ENCODE measurements at regions not wholly inside any gene's neighbourhood (a gene's known extent, or its start where the extent isn't known, plus 50 kb on each side); places are given as distances from the start of the nearest gene placed in this dataset.

DNA sequence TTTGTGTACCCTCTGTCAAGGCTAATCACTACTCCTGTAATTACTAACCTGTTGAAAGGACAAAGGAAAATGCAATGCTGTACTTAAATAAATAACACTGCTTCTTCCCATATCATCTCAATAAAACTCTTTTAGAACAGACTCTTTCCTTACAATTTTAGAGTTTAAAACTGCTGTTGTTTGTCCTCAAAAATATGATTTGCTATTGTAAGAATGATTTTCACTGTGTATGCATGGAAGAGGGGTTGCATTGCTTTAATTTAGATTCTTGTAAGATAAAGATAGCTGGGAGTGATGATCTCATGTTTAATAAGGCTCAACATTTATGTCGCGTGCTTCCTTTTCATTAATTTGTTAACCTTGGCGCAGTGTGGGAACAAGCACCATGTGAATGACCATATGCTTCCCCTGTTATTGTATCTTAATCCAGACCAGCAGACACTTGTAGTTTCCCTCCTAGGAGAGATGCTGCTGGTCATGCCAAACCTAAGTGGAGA lies 89.8 kb upstream of the ATXN1 start:
- no peak for DNase-seq (ENCODE audit: low spot score)

DNA sequence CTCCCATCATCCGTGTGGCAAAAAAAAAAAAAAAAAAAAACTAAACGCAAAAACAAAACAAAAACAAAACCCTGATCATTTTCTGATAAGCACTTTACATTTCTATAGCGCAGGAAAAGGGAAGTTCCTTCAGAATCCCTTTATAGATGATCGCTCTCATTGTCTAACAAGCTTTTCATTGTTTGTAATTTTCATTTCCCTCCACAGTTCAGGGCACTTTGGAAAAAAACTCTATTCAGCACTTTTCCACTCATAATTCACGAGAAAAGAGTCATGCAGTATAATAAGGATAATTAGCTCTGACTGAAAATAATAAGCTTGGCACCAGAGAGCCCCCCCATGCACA lies 89.4 kb upstream of the ATXN1 start:
- no peak for DNase-seq (ENCODE audit: low spot score)

GRCh38 chr6:16849988-16850680 lies 88.9 kb upstream of the ATXN1 start:
- DNase-seq (ENCODE audit: low spot score): no peak

DNA sequence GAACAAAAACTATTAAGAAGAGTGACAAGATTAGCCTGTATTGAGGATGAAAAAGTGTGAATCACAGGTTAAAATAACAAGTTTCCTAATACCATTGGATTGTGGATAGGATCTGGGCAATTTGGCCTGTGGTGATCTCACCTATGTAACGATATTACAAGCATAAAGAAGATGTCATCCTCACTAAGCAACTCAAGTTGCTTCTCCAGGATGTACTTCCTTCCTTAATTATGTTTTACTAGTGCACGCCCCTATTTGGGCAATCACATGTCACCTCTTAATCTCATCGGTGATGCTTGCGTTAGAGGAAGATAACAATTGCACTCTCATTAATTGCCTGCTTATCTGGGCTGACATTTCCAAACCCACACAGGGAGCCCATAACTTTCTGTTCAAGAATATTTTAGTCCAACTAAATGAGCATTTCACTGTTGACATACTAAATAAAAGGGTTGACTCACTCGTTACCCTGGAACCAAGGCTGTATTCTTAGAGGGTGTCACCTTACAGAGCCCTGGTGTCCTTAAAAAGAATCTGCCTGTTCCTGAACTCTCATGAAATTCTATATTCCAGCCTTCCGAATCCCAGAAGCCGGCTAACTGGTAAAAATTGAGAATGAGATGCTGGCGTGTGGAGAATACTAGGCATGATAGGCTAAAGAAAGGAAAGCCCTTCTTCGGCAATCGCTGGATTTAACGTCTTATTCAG lies 88.2 kb upstream of the ATXN1 start:
- DNase-seq (ENCODE audit: low spot score): no peak

GRCh38 chr6:16846399-16846778 lies 85.1 kb upstream of the ATXN1 start:
- no peak for DNase-seq (ENCODE audit: low spot score)

DNA sequence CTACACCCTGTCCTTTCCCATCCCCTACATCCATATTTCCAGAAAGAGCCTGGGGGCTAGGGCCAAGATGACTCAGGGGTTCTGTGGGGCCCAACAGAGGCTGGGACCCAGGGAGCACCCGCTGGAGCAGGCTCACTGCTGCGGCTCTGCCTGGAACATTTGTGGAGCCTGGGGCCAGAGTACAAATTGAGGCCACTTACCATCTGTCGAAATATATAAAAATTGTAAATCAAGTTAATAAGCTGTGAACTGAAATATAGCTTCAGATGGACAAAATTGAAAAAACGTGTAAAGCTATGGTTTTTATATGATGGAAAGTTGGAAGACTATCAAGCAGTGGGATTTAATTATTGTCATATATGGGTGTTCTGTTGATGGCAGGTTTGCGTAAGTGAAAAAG lies 82.9 kb upstream of the ATXN1 start:
- no peak for DNase-seq (ENCODE audit: low spot score)

- DNase-seq (ENCODE audit: low spot score): no peak
These were observed 81.4 kb upstream of the ATXN1 start for GRCh38 chr6:16842676-16843075.

DNA sequence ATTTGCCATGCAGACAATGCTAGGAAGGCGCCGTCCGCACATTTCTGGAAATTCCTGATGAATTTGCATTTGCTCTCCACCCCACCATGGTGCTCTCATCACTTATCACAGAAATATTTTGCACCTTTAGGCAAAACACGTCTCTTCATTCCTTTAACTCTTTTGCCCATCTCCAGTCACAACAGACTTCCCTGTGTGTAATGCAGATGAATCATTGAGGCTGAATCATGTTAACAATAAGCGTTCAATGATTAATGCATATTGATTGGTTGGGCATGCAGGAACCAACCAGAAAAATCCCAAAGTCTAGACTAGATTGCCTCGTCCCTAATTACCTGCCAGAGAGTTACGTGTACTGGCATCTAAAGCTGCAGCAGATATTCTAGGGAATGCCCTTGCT lies 80.0 kb upstream of the ATXN1 start:
- no peak for DNase-seq (ENCODE audit: low spot score)

- no peak for DNase-seq (ENCODE audit: low spot score)
These were observed 79.5 kb upstream of the ATXN1 start for GRCh38 chr6:16840725-16841124.

DNA sequence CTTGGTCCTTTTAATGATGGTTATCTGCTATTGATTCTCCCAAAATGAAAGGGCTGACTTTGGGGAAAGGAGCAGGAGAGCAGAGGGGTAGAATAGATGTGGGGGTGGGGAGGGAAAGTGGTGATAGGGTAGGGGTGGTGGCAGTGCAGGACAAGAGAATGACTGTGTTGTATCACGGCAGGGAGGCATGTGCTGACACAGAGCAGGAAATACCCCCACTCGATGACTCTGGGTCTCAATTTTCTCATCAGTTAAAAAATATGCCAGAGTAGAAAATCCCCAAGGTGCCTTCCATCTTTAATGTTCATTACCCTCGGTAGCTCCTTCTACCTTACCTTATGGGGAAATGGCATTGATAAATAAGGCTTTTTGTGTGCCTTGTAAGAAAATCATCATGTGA lies 79.0 kb upstream of the ATXN1 start:
- no peak for DNase-seq (ENCODE audit: low spot score)

DNA sequence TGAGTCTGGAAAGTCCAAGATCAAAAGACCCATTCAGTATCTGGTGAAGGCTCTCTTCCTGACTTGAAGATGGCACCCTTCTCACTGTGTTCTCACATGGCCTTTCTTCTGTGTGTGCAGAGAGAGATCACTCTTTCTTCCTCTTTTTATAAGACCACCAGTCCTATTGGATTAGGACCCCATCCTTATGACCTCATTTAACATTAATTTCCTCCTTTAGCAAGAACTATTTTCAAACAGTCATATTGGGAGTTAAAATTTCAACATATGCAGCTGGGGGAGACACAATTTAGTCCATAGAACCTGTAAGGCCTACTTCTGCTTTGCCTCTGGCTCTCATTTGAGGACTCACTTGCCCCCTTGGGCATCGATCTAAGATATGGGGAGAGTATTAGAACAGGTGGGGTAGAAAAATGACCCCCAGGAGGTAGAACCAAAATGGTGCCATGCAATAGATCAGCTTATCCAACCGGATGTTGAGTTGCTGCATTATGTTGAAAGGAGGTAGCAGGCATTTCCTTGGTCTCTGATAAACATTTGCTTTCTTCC lies 78.4 kb upstream of the ATXN1 start:
- DNase-seq (ENCODE audit: low spot score): no peak

- no peak for DNase-seq (ENCODE audit: low spot score)
These were observed 76.1 kb upstream of the ATXN1 start for GRCh38 chr6:16837217-16837972.

- DNase-seq (ENCODE audit: low spot score): no peak
These were observed 75.1 kb upstream of the ATXN1 start for GRCh38 chr6:16836144-16836981.

DNA sequence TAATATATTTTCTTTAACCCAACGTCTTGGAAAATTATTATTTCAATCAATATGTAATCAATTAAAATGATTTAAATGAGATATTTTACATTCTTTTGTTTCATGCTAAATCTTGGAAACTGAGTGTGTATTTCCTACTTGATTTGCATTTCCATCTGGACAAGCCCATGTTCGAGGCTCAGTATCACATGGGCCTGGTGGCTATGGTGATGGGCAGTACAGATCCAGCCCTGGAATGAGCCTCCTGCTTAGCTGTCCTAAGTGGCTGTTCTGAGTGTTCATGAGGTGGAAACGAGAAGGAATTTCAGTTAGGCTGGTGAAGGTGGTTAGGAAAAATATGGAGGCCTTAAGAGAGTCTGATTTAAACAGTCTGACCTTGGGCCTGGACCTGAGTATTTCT lies 73.0 kb upstream of the ATXN1 start:
- no peak for DNase-seq (ENCODE audit: low spot score)

GRCh38 chr6:16832721-16833120 lies 71.5 kb upstream of the ATXN1 start:
- DNase-seq (ENCODE audit: low spot score): no peak

GRCh38 chr6:16832043-16832567 lies 70.8 kb upstream of the ATXN1 start:
- DNase-seq (ENCODE audit: low spot score): no peak

DNA sequence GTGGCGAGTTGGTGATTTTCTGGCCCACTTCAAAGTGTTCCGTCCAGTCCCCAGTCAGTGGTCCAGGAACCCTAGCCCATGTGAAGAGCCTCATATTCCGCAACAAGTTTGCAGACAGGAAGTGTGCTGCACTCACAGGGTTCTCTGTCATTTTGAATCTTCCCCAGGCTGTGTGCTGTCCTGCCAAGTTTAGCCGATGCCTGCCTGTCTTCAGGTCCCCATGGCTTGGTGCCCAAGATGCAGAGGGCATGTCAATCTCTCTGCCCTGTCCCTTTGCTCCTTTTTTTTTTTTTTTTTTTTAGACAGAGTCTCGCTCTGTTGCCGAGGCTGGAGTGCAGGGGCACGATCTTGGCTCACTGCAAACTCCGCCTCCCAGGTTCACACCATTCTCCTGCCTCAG lies 69.9 kb upstream of the ATXN1 start:
- no peak for DNase-seq (ENCODE audit: low spot score)

DNA sequence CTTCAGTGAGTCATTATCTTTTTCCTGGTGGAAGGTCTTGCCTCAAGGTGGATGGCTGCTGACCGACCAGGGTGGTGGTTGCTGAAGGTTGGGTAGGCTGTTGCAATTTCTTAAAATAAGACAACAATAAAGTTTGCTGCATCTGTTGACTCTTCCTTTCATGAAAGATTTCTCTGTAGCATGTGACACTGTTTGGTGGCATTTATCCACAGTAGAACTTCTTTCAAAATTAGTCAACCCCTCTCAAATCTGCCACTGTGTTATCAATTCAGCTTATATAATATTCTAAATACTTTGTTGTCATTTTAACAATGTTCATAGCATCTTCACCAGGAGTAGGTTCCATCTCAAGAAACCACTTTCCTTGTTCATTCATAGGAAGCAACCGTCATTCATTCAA lies 66.8 kb upstream of the ATXN1 start:
- DNase-seq (ENCODE audit: low spot score): no peak

DNA sequence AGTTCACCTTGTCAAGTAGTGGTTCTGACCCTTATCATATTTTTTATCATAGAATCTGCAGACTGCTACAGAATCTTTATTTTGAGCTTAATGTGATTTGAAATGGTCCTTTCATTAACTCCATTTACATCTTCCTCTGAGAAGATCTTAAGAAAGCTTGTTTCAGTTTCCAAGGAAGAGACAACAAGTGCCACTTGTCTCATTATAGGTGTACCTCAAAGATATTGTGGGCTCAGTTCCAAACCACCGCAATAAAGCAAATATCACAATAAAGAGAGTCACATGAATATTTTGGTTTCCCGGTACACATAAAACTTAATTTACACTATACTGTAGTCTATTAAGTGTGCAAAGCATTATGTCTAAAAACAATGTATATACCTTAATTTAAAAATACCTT lies 66.4 kb upstream of the ATXN1 start:
- DNase-seq (ENCODE audit: low spot score): no peak

DNA sequence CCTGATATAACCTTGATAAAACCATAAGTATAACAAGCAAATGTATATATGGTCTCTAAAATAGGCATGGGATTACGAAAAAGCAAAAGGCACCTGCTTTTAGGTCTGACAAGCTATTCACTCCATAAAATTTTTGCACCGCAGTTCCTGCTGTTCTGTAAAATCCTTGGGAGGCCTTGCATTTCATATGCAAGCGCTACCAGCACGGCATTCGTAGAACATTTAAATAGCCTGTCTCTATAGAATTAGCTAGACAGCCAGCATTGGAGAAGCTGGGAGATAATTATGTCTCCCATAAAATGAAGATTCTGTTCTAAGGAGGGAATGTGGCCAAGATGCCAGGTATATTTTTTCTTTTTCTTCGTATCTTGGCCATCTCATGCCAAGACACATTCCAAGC lies 64.5 kb upstream of the ATXN1 start:
- DNase-seq (ENCODE audit: low spot score): no peak

DNA sequence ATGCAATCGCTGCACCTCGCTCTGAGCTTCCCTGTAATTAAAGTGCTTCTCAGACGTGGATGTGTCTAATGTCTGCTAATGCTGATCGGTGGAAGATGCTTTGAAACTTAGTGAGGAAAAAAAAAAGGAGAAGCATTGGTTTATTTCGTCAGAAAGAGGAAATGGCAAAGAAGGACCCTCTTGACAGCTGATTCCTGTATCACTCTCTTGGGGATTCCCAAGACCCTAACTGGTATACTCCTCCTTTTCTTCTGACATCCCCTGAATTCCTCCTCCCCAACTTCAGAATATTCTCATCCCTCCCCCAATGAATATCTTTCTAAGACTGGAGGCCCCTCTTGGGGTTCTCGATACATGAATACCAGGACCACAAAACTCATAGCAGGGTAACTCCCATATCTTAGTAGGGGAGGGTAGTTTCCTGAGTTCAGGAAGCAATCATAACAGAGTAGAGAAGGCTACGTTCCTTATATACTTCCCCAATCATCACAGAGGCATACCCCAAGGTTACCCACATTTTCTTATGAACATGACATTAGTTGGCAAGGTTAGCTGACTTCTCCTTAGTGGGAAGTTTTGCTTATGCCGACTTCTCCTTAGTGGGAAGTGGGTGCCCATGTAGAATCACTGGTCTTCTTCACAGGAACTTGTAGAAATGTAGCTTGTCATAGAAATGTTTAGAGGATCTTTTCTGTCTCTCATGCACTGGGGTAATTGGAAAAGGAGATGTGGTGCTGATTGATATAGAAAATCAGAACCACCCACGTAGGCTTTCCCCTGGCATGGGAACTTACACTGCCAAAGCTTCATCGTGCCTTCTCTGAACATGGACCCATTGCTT lies 63.8 kb upstream of the ATXN1 start:
- DNase-seq (ENCODE audit: low spot score): no peak

All from hematopoietic multipotent progenitor cell treated with erythropoietin and hydrocortisone succinate and interleukin-3 and kit ligand, for 15 days (in vitro differentiated cells).